Neuronal stem cell (in vitro differentiated cells): ENCODE measurements at regions not wholly inside any gene's neighbourhood (a gene's known extent, or its start where the extent isn't known, plus 50 kb on each side); places are given as distances from the start of the nearest gene placed in this dataset.

Experiments
- DNase-seq: peaks from one replicate; pipeline ENCODE4 v3.0.0-alpha.2; 2013; ENCODE audit warnings: low spot score
- H2AFZ ChIP-seq: one replicate; pipeline ENCODE4 v1.6.1; 2013; ENCODE audit warnings: mild to moderate bottlenecking, low read length, inconsistent platforms
- H2AK5ac ChIP-seq: 2 replicates; pipeline ENCODE4 v1.6.1; 2013; ENCODE audit warnings: low read depth, mild to moderate bottlenecking, inconsistent platforms, low read length, moderate library complexity, mixed read lengths
- H2BK120ac ChIP-seq: 2 replicates; pipeline ENCODE4 v1.6.1; 2013; ENCODE audit warnings: low read depth, mild to moderate bottlenecking, inconsistent platforms, low read length, moderate library complexity, mixed read lengths
- H2BK12ac ChIP-seq: one replicate; pipeline ENCODE4 v1.6.1; 2013; ENCODE audit warnings: low read length, inconsistent platforms
- H2BK15ac ChIP-seq: 2 replicates; pipeline ENCODE4 v1.6.1; 2013; ENCODE audit warnings: mild to moderate bottlenecking, low read length, inconsistent platforms, mixed read lengths
- H2BK5ac ChIP-seq: one replicate; pipeline ENCODE4 v1.6.1; 2013; ENCODE audit warnings: inconsistent platforms, mild to moderate bottlenecking, low read length, moderate library complexity
- H3K14ac ChIP-seq: one replicate; pipeline ENCODE4 v1.6.1; 2013; ENCODE audit warnings: low read length, inconsistent platforms
- H3K18ac ChIP-seq: 2 replicates; pipeline ENCODE4 v1.6.1; 2013; ENCODE audit warnings: low read length, inconsistent platforms
- H3K23ac ChIP-seq: 2 replicates; pipeline ENCODE4 v1.6.1; 2013; ENCODE audit warnings: low read depth, mild to moderate bottlenecking, mixed read lengths, low read length, inconsistent platforms; ENCODE audit not compliant: poor library complexity
- H3K27ac ChIP-seq: replicated peaks from 3 replicates; pipeline ENCODE4 v1.5.1; 2013; ENCODE audit warnings: low read length, inconsistent platforms
- H3K27me3 ChIP-seq, 3 experiments: 2 replicates each; pipeline ENCODE4 v1.6.1; 2013; ENCODE audit warnings: low read length in 3 of 3, mild to moderate bottlenecking in 2 of 3, inconsistent platforms in 1 of 3, low read depth in 1 of 3, mixed read lengths in 1 of 3, moderate library complexity in 1 of 3; ENCODE audit not compliant: control insufficient read depth in 3 of 3, insufficient read depth in 3 of 3
- H3K36me3 ChIP-seq, 2 donors: replicated peaks in 1 of 2; 2 replicates each; pipeline ENCODE4 v1.6.1; 2013; ENCODE audit warnings: low read length in 2 of 2; ENCODE audit not compliant: control insufficient read depth in 2 of 2, insufficient read depth in 2 of 2
- H3K4ac ChIP-seq: 2 replicates; pipeline ENCODE4 v1.6.1; 2013; ENCODE audit warnings: inconsistent platforms, mild to moderate bottlenecking, low read length, moderate library complexity
- H3K4me1 ChIP-seq, 2 donors: 1 replicate in 1 of 2; 2 replicates in 1 of 2; pipeline ENCODE4 v1.6.1; 2013; ENCODE audit warnings: low read length in 2 of 2, low read depth in 1 of 2; ENCODE audit not compliant: control insufficient read depth in 2 of 2, insufficient read depth in 1 of 2
- H3K4me2 ChIP-seq: one replicate; pipeline ENCODE4 v1.6.1; 2013; ENCODE audit warnings: mild to moderate bottlenecking, low read length, inconsistent platforms; ENCODE audit not compliant: insufficient read depth, poor library complexity, severe bottlenecking
- H3K4me3 ChIP-seq, 2 donors: 2 replicates each; pipeline ENCODE4 v1.5.1; 2013; ENCODE audit warnings: low read length in 2 of 2, mild to moderate bottlenecking in 2 of 2, inconsistent platforms in 1 of 2, moderate library complexity in 1 of 2
- H3K79me1 ChIP-seq: one replicate; pipeline ENCODE4 v1.6.1; 2013; ENCODE audit warnings: low read depth, mild to moderate bottlenecking, inconsistent platforms, low read length, moderate library complexity
- H3K9ac ChIP-seq: one replicate; pipeline ENCODE4 v1.6.1; 2013; ENCODE audit warnings: mild to moderate bottlenecking, low read depth, low read length, inconsistent platforms; ENCODE audit not compliant: poor library complexity
- H3K9me3 ChIP-seq, 2 donors: replicated peaks in 1 of 2; 2 replicates each; pipeline versions ENCODE3 to v1.6.1; 2013; ENCODE audit warnings: low read length in 2 of 2, mild to moderate bottlenecking in 2 of 2, inconsistent platforms in 1 of 2, low read depth in 1 of 2, mixed read lengths in 1 of 2, moderate library complexity in 1 of 2; ENCODE audit not compliant: control insufficient read depth in 2 of 2, insufficient read depth in 1 of 2
- H4K8ac ChIP-seq: one replicate; pipeline ENCODE4 v1.6.1; 2013; ENCODE audit warnings: low read depth, mild to moderate bottlenecking, inconsistent platforms, low read length, moderate library complexity
- H4K91ac ChIP-seq: one replicate; pipeline ENCODE4 v1.6.1; 2013; ENCODE audit warnings: low read length, low read depth, mild to moderate bottlenecking, inconsistent platforms; ENCODE audit not compliant: poor library complexity
- WGBS, 2 donors: extraction: QIAGEN DNeasy Blood & Tissue Kit; methylation state at CpG; one replicate each; pipeline ENCODE4 v1.1.7; 2013; ENCODE audit warnings: missing lambda C conversion rate in 2 of 2, mixed read lengths in 1 of 2; ENCODE audit not compliant: insufficient read length in 2 of 2, insufficient replicate concordance in 1 of 2; ENCODE audit errors: extremely low coverage in 2 of 2; 5-methylcytosine and 5-hydroxymethylcytosine counted together

GRCh38 chr2:208970070-208970469, 453.8 kb upstream of the MAP2 start:
- no peak overlapping the region for H2AK5ac ChIP-seq
- no peaks in the 10 kb centered on the region for H3K9me3 ChIP-seq
- no peak overlapping the region for H2BK120ac ChIP-seq
- H3K4me1 ChIP-seq = no peaks in the 10 kb centered on the region
- no peak overlapping the region for H3K4ac ChIP-seq
- no peak overlapping the region for H4K8ac ChIP-seq
- no peak overlapping the region for H3K4me3 ChIP-seq
- H2BK15ac ChIP-seq = no peak overlapping the region
- no peak overlapping the region for H3K27ac ChIP-seq
- H3K36me3 ChIP-seq = no peaks in the 10 kb centered on the region
- no peak overlapping the region for H2AFZ ChIP-seq
- H3K27me3 ChIP-seq = no peaks in the 10 kb centered on the region
- no CpG with 5 or more reads among the region's 4 CpGs for WGBS, 2 donors
- no peaks in the 10 kb centered on the region for H3K79me1 ChIP-seq
- H3K9ac ChIP-seq = no peak overlapping the region
- no peak overlapping the region for H2BK12ac ChIP-seq
- no peak overlapping the region for H3K23ac ChIP-seq
- no peak overlapping the region for H2BK5ac ChIP-seq
- no peak overlapping the region for H3K14ac ChIP-seq
- H3K4me2 ChIP-seq = no peak overlapping the region
- H4K91ac ChIP-seq = no peak overlapping the region
- no peak overlapping the region for H3K18ac ChIP-seq
- DNase-seq = no peak

- no CpG with 5 or more reads among the region's 2 CpGs for WGBS, 2 donors
- H4K8ac ChIP-seq = no peak overlapping the region
- H2BK15ac ChIP-seq = no peak overlapping the region
- no peak for DNase-seq
- H2AK5ac ChIP-seq = no peak overlapping the region
- no peak overlapping the region for H3K14ac ChIP-seq
- H3K79me1 ChIP-seq = no peaks in the 10 kb centered on the region
- no peak overlapping the region for H4K91ac ChIP-seq
- no peak overlapping the region for H2BK120ac ChIP-seq
- no peaks in the 10 kb centered on the region for H3K27me3 ChIP-seq
- H3K9ac ChIP-seq = no peak overlapping the region
- H3K36me3 ChIP-seq = no peaks in the 10 kb centered on the region
- no peak overlapping the region for H3K23ac ChIP-seq
- no peak overlapping the region for H2BK5ac ChIP-seq
- no peaks in the 10 kb centered on the region for H3K4me1 ChIP-seq
- no peak overlapping the region for H2BK12ac ChIP-seq
- no peak overlapping the region for H3K18ac ChIP-seq
- H2AFZ ChIP-seq = no peak overlapping the region
- H3K9me3 ChIP-seq = no peaks in the 10 kb centered on the region
- no peak overlapping the region for H3K4me2 ChIP-seq
- H3K4me3 ChIP-seq = no peak overlapping the region
- H3K27ac ChIP-seq = no peak overlapping the region
- no peak overlapping the region for H3K4ac ChIP-seq
Measured at GRCh38 chr2:208977582-208977981, 446.3 kb upstream of the MAP2 start.

GRCh38 chr2:208978946-208979345, 444.9 kb upstream of the MAP2 start:
- Histone ChIP-seq H2BK15ac (no peak overlapping the region), H3K14ac (no peak overlapping the region), H4K91ac (no peak overlapping the region), H3K27me3 (no peaks in the 10 kb centered on the region), H3K4me2 (no peak overlapping the region), H4K8ac (no peak overlapping the region), H2AK5ac (no peak overlapping the region), H2AFZ (no peak overlapping the region), H3K4me3 (no peak overlapping the region), H3K9me3 (no peaks in the 10 kb centered on the region), H3K23ac (no peak overlapping the region), H3K18ac (no peak overlapping the region), H3K36me3 (no peaks in the 10 kb centered on the region), H2BK5ac (no peak overlapping the region), H3K9ac (no peak overlapping the region), H3K4me1 (no peaks in the 10 kb centered on the region), H3K27ac (no peak overlapping the region), H3K4ac (no peak overlapping the region), H2BK120ac (no peak overlapping the region), H3K79me1 (no peaks in the 10 kb centered on the region), H2BK12ac (no peak overlapping the region)
- no peak for DNase-seq

- H3K36me3 ChIP-seq = no peaks in the 10 kb centered on the region
- no peak overlapping the region for H2BK120ac ChIP-seq
- H3K4me2 ChIP-seq = no peak overlapping the region
- no peak overlapping the region for H2AK5ac ChIP-seq
- no peak overlapping the region for H2BK5ac ChIP-seq
- no peak overlapping the region for H2BK15ac ChIP-seq
- no peak overlapping the region for H2AFZ ChIP-seq
- no peaks in the 10 kb centered on the region for H3K9me3 ChIP-seq
- H3K14ac ChIP-seq = no peak overlapping the region
- no peak overlapping the region for H3K4ac ChIP-seq
- H3K79me1 ChIP-seq = no peaks in the 10 kb centered on the region
- no peak overlapping the region for H3K18ac ChIP-seq
- H3K27me3 ChIP-seq = no peaks in the 10 kb centered on the region
- no peak overlapping the region for H3K9ac ChIP-seq
- H3K27ac ChIP-seq = no peak overlapping the region
- DNase-seq = no peak
- H3K23ac ChIP-seq = no peak overlapping the region
- H4K8ac ChIP-seq = no peak overlapping the region
- H4K91ac ChIP-seq = no peak overlapping the region
- H3K4me3 ChIP-seq = no peak overlapping the region
- no peak overlapping the region for H2BK12ac ChIP-seq
- no peaks in the 10 kb centered on the region for H3K4me1 ChIP-seq
Measured at GRCh38 chr2:208980321-208980720, 443.5 kb upstream of the MAP2 start.
